K562 (cell line): ENCODE measurements at regions not wholly inside any gene's neighbourhood (a gene's known extent, or its start where the extent isn't known, plus 50 kb on each side); places are given as distances from the start of the nearest gene placed in this dataset.

Experiments used
- ATAC-seq: fragments of 200-7000 bp; cut with Tn5 transposase; 3 replicates; pipeline ENCODE4 v1.9.1; 2020; ENCODE audit warnings: moderate library complexity
- BruUV-seq: library from RNA; stranded (reverse); fragments of 400-500 nt; replicated peaks from 2 replicates; lab custom pipeline; 2021; lab: Mats Ljungman, UMichigan
- CTCF ChIA-PET: fragments of 300-600 bp; formaldehyde crosslinking; extraction: SDS; loops from one replicate; lab custom pipeline; 2021; ENCODE audit warnings: low intra/inter-chr PET ratio; lab: Yijun Ruan, JAX
- POLR2A ChIA-PET: fragments of 300-600, 350-650 bp; sonication (Branson Sonifier 250); formaldehyde crosslinking; extraction: SDS; loops from one replicate; lab custom pipeline; 2021; ENCODE audit warnings: antibody characterized with exemption, inconsistent platforms; lab: Yijun Ruan, JAX
- DNase-seq, 4 experiments: peaks; one replicate each; pipeline versions ENCODE4 v3.0.0 to v3.0.0-alpha.2; 2011 to 2018; ENCODE audit warnings: low spot score in 3 of 4, mixed read lengths in 3 of 4; ENCODE audit errors: extremely low read depth in 1 of 4
- FAIRE-seq: peaks from 2 replicates; lab custom pipeline; 2011; peaks lifted over from hg19 to GRCh38; lab: Jason Lieb, UNC
- H2AFZ ChIP-seq: 2 replicates; pipeline ENCODE4 v1.6.0; 2011; ENCODE audit warnings: low read depth, low read length, control low read depth, inconsistent platforms
- H3K27ac ChIP-seq: fragments of 200-600 bp; 3 replicates; pipeline ENCODE4 v1.8.0; 2011; ENCODE audit warnings: low read depth, mild to moderate bottlenecking, control low read depth, inconsistent platforms, low read length, moderate library complexity, mixed read lengths; ENCODE audit errors: extremely low read depth
- H3K27me3 ChIP-seq, 2 experiments: fragments of 300-600 bp in 1 of 2; 2 replicates in 1 of 2; 3 replicates in 1 of 2; pipeline versions ENCODE4 v1.6.0 to v1.8.0; 2011; ENCODE audit warnings: inconsistent platforms in 2 of 2, low read length in 2 of 2, mild to moderate bottlenecking in 1 of 2, mixed read lengths in 1 of 2, moderate library complexity in 1 of 2; ENCODE audit not compliant: control insufficient read depth in 2 of 2, insufficient read depth in 2 of 2
- H3K36me3 ChIP-seq: fragments of 300-600 bp; 3 replicates; pipeline ENCODE4 v1.8.0; 2011; ENCODE audit warnings: mild to moderate bottlenecking, low read length, inconsistent platforms; ENCODE audit not compliant: control insufficient read depth, insufficient read depth
- H3K4me1 ChIP-seq, 2 experiments: fragments of 200-600 bp in 1 of 2; replicated peaks in 1 of 2; 2 replicates in 1 of 2; 3 replicates in 1 of 2; pipeline versions ENCODE4 v1.5.1 to v1.8.0; 2011; ENCODE audit warnings: inconsistent platforms in 2 of 2, low read length in 2 of 2, mild to moderate bottlenecking in 1 of 2, mixed read lengths in 1 of 2, moderate library complexity in 1 of 2; ENCODE audit not compliant: control insufficient read depth in 2 of 2, insufficient read depth in 2 of 2
- H3K4me2 ChIP-seq: 2 replicates; pipeline ENCODE4 v1.6.1; 2011; ENCODE audit warnings: low read length, control low read depth, inconsistent platforms, mixed read lengths; ENCODE audit not compliant: insufficient read depth
- H3K4me3 ChIP-seq: fragments of 200-600 bp; sonication (generic), shearing (Covaris generic); 2 replicates; pipeline ENCODE4 v1.5.1; 2016; ENCODE audit warnings: control low read depth, inconsistent platforms
- H3K79me2 ChIP-seq: fragments of 200-600 bp; 3 replicates; pipeline ENCODE4 v1.8.0; 2011; ENCODE audit warnings: low read length, inconsistent platforms; ENCODE audit not compliant: control insufficient read depth, insufficient read depth
- H3K9ac ChIP-seq, 2 experiments: 2 replicates each; pipeline versions ENCODE4 v1.6.0 to v1.6.1; 2011; ENCODE audit warnings: low read depth in 2 of 2, low read length in 2 of 2, control low read depth in 1 of 2, inconsistent platforms in 1 of 2, mild to moderate bottlenecking in 1 of 2, mixed read lengths in 1 of 2; ENCODE audit not compliant: insufficient read depth in 1 of 2
- H3K9me1 ChIP-seq: one replicate; pipeline ENCODE4 v1.6.0; 2011; ENCODE audit warnings: inconsistent platforms, mild to moderate bottlenecking, low read length, moderate library complexity; ENCODE audit not compliant: control insufficient read depth, insufficient read depth
- H3K9me3 ChIP-seq: replicated peaks from 2 replicates; pipeline ENCODE4 v1.5.1; 2011; ENCODE audit warnings: low read depth, low read length, inconsistent platforms; ENCODE audit not compliant: control insufficient read depth, insufficient read depth
- H4K20me1 ChIP-seq: replicated peaks from 2 replicates; pipeline ENCODE4 v1.6.1; 2011; ENCODE audit warnings: low read length, inconsistent platforms, mixed read lengths; ENCODE audit not compliant: control insufficient read depth, insufficient read depth
- ATF7 ChIP-seq: fragments of 450-650 bp; IDR thresholded peaks from 2 replicates; pipeline ENCODE4 v1.7.1; 2014; ENCODE audit warnings: mild to moderate bottlenecking, moderate library complexity
- DDX20 ChIP-seq: fragments of 450-650 bp; IDR thresholded peaks from 2 replicates; pipeline ENCODE4 v1.6.1; 2016; ENCODE audit warnings: missing genetic modification characterization, low read depth, mild to moderate bottlenecking, missing compliant biosample characterization, moderate library complexity
- ELF2 ChIP-seq: fragments of 250-450 bp; sonication (Bioruptor Pico); IDR thresholded peaks from 2 replicates; pipeline ENCODE4 v1.5.0; 2021; ENCODE audit warnings: mild to moderate bottlenecking
- FOSL1 ChIP-seq: fragments of 200-800 bp; sonication (Bioruptor generic); conservative IDR thresholded peaks from 2 replicates; pipeline ENCODE4 v1.6.1; 2016; ENCODE audit warnings: missing genetic modification characterization, missing compliant biosample characterization
- GABPB1 ChIP-seq: sonication (generic); formaldehyde crosslinking; IDR thresholded peaks from 2 replicates; pipeline ENCODE4 v1.8.0; 2022; ENCODE audit warnings: mild to moderate bottlenecking, missing genetic modification reagents
- MAFG ChIP-seq: fragments of 450-650 bp; conservative IDR thresholded peaks from 2 replicates; pipeline ENCODE4 v1.6.1; 2016; ENCODE audit warnings: missing genetic modification characterization, missing compliant biosample characterization
- MEF2A ChIP-seq: IDR thresholded peaks from 2 replicates; pipeline ENCODE4 v1.6.1; 2011; ENCODE audit warnings: low read depth, mild to moderate bottlenecking, low read length, moderate library complexity; ENCODE audit not compliant: control insufficient read depth
- MTF1 ChIP-seq: fragments of 250-450 bp; sonication (Bioruptor Pico); IDR thresholded peaks from 2 replicates; pipeline ENCODE4 v1.9.0; 2021; ENCODE audit warnings: moderate library complexity, mild to moderate bottlenecking, inconsistent platforms, borderline replicate concordance
- NONO ChIP-seq, 2 experiments: fragments of 200-400 bp in 1 of 2; fragments of 450-650 bp in 1 of 2; formaldehyde crosslinking in 1 of 2; IDR thresholded peaks; 2 replicates each; pipeline ENCODE4 v1.6.1; 2017; ENCODE audit warnings: low read depth in 2 of 2, mild to moderate bottlenecking in 2 of 2, moderate library complexity in 2 of 2, low read length in 1 of 2
- NUFIP1 ChIP-seq: fragments of 450-650 bp; IDR thresholded peaks from 2 replicates; pipeline ENCODE4 v1.6.1; 2018; ENCODE audit not compliant: partially characterized antibody
- RHOXF2B ChIP-seq: fragments of 250-450 bp; sonication (Bioruptor Pico); conservative IDR thresholded peaks from 2 replicates; pipeline ENCODE4 v1.5.1; 2021
- SREBF1 ChIP-seq: fragments of 150-350 bp; IDR thresholded peaks from 2 replicates; pipeline ENCODE4 v1.6.1; 2014; ENCODE audit warnings: antibody characterized with exemption, low read depth, low read length, borderline replicate concordance
- ZC3H11A ChIP-seq: IDR thresholded peaks from 2 replicates; pipeline ENCODE4 v1.6.1; 2012; ENCODE audit warnings: low read depth, low read length, improper control_type of control experiment
- ZNF253 ChIP-seq: fragments of 250-450 bp; sonication (Bioruptor Pico); conservative IDR thresholded peaks from 2 replicates; pipeline ENCODE4 v1.6.1; 2021; ENCODE audit warnings: mild to moderate bottlenecking
- ZSCAN29 ChIP-seq: fragments of 450-650 bp; IDR thresholded peaks from 2 replicates; pipeline ENCODE4 v1.6.1; 2017
- WGBS: fragments of 100-300 bp; shearing (Covaris generic); methylation state at CpG from one replicate; pipeline ENCODE4 v1.1.6; 2016; ENCODE audit warnings: low coverage, mixed read lengths; ENCODE audit not compliant: insufficient coverage; ENCODE audit errors: missing lambda C conversion rate; 5-methylcytosine and 5-hydroxymethylcytosine counted together
- in situ Hi-C: fragments of 300-500 bp; cut with MboI; formaldehyde crosslinking; loops from 4 replicates; pipeline ENCODE4 v1.15.0; 2018; ENCODE audit warnings: inconsistent platforms, mixed read lengths
- intact Hi-C: fragments of 100-400 bp; cut with micrococcal nuclease; formaldehyde crosslinking; loops from 2 replicates; pipeline ENCODE4 v1.14.2; 2022
- TF ChIP-seq, protein P1 (sequence below): fragments of 250-450 bp; sonication (Bioruptor Pico); IDR thresholded peaks from 2 replicates; pipeline ENCODE4 v1.4.0; 2020
- TF ChIP-seq, protein P2 (sequence below): fragments of 250-450 bp; sonication (Bioruptor Pico); IDR thresholded peaks from 2 replicates; pipeline ENCODE4 v1.8.0; 2021; ENCODE audit warnings: mild to moderate bottlenecking, moderate library complexity
- TF ChIP-seq, protein P3 (sequence below): fragments of 450-650 bp; IDR thresholded peaks from 2 replicates; pipeline ENCODE4 v1.6.1; 2016; ENCODE audit warnings: low read depth, mild to moderate bottlenecking, moderate library complexity
- TF ChIP-seq, protein P4 (sequence below): sonication (generic); formaldehyde crosslinking; IDR thresholded peaks from 2 replicates; pipeline ENCODE4 v1.8.1; 2022; ENCODE audit warnings: missing genetic modification reagents
- TF ChIP-seq, protein P5 (sequence below): sonication (generic); formaldehyde crosslinking; IDR thresholded peaks from 2 replicates; pipeline ENCODE4 v1.9.0; 2022; ENCODE audit warnings: mild to moderate bottlenecking, missing genetic modification reagents

DNA sequence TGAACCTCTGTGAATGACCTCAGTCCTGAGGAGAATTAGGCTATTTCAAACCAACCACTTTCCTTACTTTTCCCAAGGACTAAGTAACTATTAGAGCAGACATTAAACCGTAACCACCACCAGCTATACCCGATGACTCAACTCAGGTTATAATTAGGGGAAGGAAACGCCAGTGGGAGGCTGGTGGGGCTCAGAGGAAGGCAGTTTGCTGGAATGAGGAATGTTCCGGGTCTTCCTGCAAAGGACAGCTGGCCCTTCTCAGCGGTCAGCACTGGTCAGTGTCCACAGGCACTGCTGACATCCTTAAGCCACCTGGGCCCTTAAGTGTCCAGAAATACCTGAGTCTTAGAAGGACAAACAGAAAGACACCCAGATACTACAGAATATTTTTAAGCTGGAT, 515.2 kb downstream of the MAFB start:
- Histone ChIP-seq H3K4me3 (no peak overlapping the region), H3K27ac (no peak overlapping the region), H3K4me2 (no peak overlapping the region), H3K36me3 (no peaks in the 10 kb centered on the region), H3K79me2 (no peaks in the 10 kb centered on the region), H3K9me3 (no peaks in the 10 kb centered on the region; the same call in 1 of the 2 replicates), H3K4me1 (no peaks in the 10 kb centered on the region), H2AFZ (no peak overlapping the region), H3K9ac (no peak overlapping the region), H3K9me1 (no peaks in the 10 kb centered on the region), H4K20me1 (no peaks in the 10 kb centered on the region), H3K27me3 (no peaks in the 10 kb centered on the region)
- intact Hi-C loops (no loop called here), in situ Hi-C loops (no loop called here)
- ChIA-PET POLR2A (no interaction called here), CTCF (no interaction called here)
- FAIRE-seq = no peak
- no peak for DNase-seq
- BruUV-seq = no TSS peak
- WGBS = 2% methylated on average over 5 of the region's 5 CpGs
- TF ChIP-seq ZNF253 (CRISPR knock-in tag) (no peak), ZSCAN29 (no peak), SREBF1 (no peak), ELF2 (CRISPR knock-in tag) (no peak), MEF2A (no peak), MTF1 (no peak), NONO (IDR thresholded peaks at IDR 0.05; ENCODE audit: low read depth in 2 of 2, low read length in 1 of 2) (no peak), NUFIP1 (no peak), GABPB1 (CRISPR knock-in tag) (no peak), ATF7 (no peak), DDX20 (tag) (no peak), ZC3H11A (no peak), FOSL1 (no peak), RHOXF2B (CRISPR knock-in tag) (no peak), MAFG (tag) (no peak)
- TF ChIP-seq, protein P1, sequence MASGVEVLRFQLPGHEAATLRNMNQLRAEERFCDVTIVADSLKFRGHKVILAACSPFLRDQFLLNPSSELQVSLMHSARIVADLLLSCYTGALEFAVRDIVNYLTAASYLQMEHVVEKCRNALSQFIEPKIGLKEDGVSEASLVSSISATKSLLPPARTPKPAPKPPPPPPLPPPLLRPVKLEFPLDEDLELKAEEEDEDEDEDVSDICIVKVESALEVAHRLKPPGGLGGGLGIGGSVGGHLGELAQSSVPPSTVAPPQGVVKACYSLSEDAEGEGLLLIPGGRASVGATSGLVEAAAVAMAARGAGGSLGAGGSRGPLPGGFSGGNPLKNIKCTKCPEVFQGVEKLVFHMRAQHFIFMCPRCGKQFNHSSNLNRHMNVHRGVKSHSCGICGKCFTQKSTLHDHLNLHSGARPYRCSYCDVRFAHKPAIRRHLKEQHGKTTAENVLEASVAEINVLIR (CRISPR knock-in tag) = no peak
- TF ChIP-seq, protein P2, sequence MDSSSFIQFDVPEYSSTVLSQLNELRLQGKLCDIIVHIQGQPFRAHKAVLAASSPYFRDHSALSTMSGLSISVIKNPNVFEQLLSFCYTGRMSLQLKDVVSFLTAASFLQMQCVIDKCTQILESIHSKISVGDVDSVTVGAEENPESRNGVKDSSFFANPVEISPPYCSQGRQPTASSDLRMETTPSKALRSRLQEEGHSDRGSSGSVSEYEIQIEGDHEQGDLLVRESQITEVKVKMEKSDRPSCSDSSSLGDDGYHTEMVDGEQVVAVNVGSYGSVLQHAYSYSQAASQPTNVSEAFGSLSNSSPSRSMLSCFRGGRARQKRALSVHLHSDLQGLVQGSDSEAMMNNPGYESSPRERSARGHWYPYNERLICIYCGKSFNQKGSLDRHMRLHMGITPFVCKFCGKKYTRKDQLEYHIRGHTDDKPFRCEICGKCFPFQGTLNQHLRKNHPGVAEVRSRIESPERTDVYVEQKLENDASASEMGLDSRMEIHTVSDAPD = no peak
- TF ChIP-seq, protein P3, sequence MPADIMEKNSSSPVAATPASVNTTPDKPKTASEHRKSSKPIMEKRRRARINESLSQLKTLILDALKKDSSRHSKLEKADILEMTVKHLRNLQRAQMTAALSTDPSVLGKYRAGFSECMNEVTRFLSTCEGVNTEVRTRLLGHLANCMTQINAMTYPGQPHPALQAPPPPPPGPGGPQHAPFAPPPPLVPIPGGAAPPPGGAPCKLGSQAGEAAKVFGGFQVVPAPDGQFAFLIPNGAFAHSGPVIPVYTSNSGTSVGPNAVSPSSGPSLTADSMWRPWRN = no peak
- TF ChIP-seq, protein P4, sequence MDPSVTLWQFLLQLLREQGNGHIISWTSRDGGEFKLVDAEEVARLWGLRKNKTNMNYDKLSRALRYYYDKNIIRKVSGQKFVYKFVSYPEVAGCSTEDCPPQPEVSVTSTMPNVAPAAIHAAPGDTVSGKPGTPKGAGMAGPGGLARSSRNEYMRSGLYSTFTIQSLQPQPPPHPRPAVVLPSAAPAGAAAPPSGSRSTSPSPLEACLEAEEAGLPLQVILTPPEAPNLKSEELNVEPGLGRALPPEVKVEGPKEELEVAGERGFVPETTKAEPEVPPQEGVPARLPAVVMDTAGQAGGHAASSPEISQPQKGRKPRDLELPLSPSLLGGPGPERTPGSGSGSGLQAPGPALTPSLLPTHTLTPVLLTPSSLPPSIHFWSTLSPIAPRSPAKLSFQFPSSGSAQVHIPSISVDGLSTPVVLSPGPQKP = no peak
- TF ChIP-seq, protein P5, sequence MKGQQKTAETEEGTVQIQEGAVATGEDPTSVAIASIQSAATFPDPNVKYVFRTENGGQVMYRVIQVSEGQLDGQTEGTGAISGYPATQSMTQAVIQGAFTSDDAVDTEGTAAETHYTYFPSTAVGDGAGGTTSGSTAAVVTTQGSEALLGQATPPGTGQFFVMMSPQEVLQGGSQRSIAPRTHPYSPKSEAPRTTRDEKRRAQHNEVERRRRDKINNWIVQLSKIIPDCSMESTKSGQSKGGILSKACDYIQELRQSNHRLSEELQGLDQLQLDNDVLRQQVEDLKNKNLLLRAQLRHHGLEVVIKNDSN = no peak
- ATAC-seq = no peak
